ENCODE measurements at regions not wholly inside any gene's neighbourhood (a gene's known extent, or its start where the extent isn't known, plus 50 kb on each side); places are given as distances from the start of the nearest gene placed in this dataset.
"Not testable (repeated sequence)": the region's sequence is repeated elsewhere in the genome, so short reads cannot be mapped to it uniquely, and the experiment has no call there.

DNA sequence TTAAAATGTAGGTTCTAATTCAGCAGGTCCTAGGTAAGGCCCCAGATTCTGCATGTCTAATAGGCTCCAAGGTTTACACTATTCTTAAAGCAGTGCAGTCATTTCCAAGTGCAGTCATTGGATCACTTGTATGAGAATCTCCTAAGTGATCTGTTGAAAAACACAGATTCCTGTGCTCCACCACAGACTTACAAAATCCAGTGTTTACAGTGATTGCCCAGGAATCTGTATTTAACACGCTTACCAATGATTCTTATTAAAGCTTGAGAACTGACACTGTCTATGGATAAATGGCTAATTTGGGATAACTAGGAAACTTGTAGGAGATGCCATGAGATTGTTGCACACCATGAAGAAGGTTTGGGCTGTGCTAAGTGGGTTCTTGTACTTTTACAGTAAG lies 104.6 kb upstream of the PLEKHG1 start:
- no peak for DNase-seq (ENCODE audit: low read depth, low spot score)
- Histone ChIP-seq H3K9me3 (ENCODE audit: control insufficient read depth, insufficient read depth, low read length) (no peaks in the 10 kb centered on the region), H3K36me3 (ENCODE audit: control insufficient read depth, insufficient read depth, low read length) (no peaks in the 10 kb centered on the region), H3K27me3 (ENCODE audit: control insufficient read depth, insufficient read depth, low read length) (no peaks in the 10 kb centered on the region), H3K27ac (ENCODE audit: low read length) (no peak overlapping the region), H3K4me3 (ENCODE audit: low read length) (no peak overlapping the region), H3K4me1 (ENCODE audit: control insufficient read depth, insufficient read depth, low read length) (no peaks in the 10 kb centered on the region)
- WGBS (ENCODE audit: insufficient coverage, insufficient read length): no CpG with 5 or more reads among the region's 1 CpG

DNA sequence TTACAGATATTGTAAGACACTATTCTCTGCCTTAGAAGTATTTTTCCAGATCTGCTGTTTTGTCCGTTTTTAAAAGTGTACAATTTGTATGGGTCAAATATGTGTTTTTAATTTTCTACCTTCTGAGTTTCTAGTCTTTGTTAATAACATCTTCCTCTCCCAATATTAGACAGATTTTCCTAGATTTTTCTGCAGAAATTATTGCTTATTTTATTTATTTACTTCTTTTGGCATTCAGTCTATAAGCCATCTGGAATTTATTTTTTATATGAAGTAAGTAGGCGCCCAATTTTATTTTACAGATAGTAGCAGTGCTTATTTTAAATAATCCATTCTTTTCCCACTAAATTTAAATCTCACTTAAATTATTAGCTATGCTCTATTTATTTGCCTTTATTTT lies 103.1 kb upstream of the PLEKHG1 start:
- no CpG with 5 or more reads among the region's 2 CpGs for WGBS (ENCODE audit: insufficient coverage, insufficient read length)

DNA sequence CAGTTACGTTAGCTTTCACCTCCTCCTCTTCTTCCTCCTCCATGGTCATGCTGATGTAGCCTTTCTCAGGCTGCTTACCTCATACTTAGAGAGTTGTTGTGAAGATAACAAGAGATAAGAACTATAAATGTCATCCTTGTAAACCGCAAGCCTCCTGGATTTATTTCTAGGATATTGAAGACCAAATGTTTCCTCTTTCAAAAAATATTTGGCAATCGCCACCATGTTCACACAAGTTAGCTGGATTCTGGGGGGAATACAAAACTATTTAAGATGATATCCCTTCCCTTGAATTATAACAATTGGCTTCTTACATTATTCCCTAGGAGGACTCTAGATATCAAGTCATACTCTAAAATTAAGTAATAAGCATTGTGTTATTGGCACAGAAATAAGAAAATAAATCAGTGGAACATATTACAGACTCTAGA lies 99.8 kb upstream of the PLEKHG1 start:
- no CpG with 5 or more reads among the region's 3 CpGs for WGBS (ENCODE audit: insufficient coverage, insufficient read length)
- Histone ChIP-seq H3K4me1 (ENCODE audit: control insufficient read depth, insufficient read depth, low read length) (no peaks in the 10 kb centered on the region), H3K27ac (ENCODE audit: low read length) (no peak overlapping the region), H3K36me3 (ENCODE audit: control insufficient read depth, insufficient read depth, low read length) (no peaks in the 10 kb centered on the region), H3K9me3 (ENCODE audit: control insufficient read depth, insufficient read depth, low read length) (no peaks in the 10 kb centered on the region), H3K4me3 (ENCODE audit: low read length) (no peak overlapping the region), H3K27me3 (ENCODE audit: control insufficient read depth, insufficient read depth, low read length) (no peaks in the 10 kb centered on the region)
- no peak for DNase-seq (ENCODE audit: low read depth, low spot score)

More for the DNA sequence above, 103.1 kb upstream of the PLEKHG1 start:
- Histone ChIP-seq H3K27me3 (ENCODE audit: control insufficient read depth, insufficient read depth, low read length) (no peaks in the 10 kb centered on the region), H3K27ac (ENCODE audit: low read length) (no peak overlapping the region), H3K4me3 (ENCODE audit: low read length) (no peak overlapping the region), H3K36me3 (ENCODE audit: control insufficient read depth, insufficient read depth, low read length) (no peaks in the 10 kb centered on the region), H3K9me3 (ENCODE audit: control insufficient read depth, insufficient read depth, low read length) (no peaks in the 10 kb centered on the region), H3K4me1 (ENCODE audit: control insufficient read depth, insufficient read depth, low read length) (no peaks in the 10 kb centered on the region)
- no peak for DNase-seq (ENCODE audit: low read depth, low spot score)

DNA sequence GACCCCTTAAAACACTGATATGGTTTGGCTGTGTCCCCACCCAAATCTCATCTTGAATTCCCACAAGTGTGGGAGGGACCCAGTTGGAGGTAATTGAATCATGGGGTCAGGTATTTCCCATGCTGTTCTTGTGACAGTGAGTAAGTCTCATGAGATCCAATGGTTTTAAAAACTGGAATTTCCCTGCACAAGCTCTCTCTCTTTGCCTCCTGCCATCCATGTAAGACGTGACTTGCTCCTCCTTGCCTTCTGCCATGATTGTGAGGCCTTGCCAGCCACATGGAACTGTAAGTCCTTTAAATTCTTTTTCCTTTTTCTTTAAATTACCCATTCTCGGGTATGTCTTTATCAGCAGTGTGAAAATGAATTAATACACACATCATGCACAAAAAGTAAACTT lies 99.1 kb upstream of the PLEKHG1 start:
- DNase-seq (ENCODE audit: low read depth, low spot score); H3K4me3 ChIP-seq (ENCODE audit: low read length); H3K27ac ChIP-seq (ENCODE audit: low read length); H3K36me3 ChIP-seq (ENCODE audit: control insufficient read depth, insufficient read depth, low read length); H3K9me3 ChIP-seq (ENCODE audit: control insufficient read depth, insufficient read depth, low read length); H3K4me1 ChIP-seq (ENCODE audit: control insufficient read depth, insufficient read depth, low read length); H3K27me3 ChIP-seq (ENCODE audit: control insufficient read depth, insufficient read depth, low read length): not testable (repeated sequence)
- WGBS (ENCODE audit: insufficient coverage, insufficient read length): no CpG with 5 or more reads among the region's 2 CpGs

DNA sequence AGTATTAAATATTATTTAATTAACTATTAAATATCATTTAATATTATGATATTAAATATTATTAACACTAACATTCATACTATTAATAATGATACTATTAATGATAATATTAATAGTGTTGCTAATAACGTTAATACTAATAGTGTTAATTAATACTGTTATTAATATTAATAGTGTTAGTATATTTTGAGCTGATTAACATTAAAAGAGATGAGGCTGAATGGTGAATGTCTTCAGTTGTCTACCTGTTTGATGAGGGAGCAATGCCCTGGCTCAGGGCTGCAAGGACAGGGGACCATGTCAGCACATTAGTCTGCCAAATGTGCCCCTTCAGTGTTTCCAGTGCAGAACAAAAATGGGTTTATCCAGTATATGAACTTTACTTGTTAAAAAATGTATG lies 96.6 kb upstream of the PLEKHG1 start:
- H3K27ac ChIP-seq (ENCODE audit: low read length): no peak overlapping the region

DNA sequence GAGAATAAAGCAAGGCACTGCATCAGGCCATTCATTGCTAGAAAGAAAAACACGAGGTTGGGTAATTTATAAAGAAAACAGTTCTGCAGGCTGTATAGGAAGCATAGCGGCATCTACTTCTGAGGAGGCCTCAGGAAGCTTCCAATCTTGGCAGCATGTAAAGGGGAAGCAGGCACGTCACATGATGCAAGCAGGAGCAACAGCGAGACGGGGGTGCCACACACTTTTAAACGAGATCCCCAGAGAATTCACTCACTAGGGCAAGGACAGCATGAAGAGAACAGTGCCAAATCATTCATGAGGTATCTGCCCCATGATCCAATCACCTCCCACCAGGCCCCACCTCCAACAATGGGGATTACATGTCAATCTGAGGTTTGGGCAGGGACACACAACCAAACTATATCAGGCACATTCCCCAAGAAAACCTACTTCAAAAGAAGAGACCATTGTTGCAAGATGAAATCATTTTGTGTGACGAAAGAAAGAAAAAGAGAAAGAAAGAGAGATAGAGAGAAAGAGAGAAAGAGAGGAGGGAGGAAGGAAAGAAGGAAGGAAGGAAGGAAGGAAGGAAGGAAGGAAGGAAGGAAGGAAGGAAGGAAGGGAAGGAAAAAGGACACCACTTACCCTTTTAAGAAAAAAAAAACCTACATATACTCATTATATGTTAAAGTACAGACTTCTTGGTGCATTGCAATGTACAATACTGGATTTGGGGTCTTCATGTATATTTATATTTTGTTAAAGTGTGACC lies 95.9 kb upstream of the PLEKHG1 start:
- H3K36me3 ChIP-seq (ENCODE audit: control insufficient read depth, insufficient read depth, low read length): no peaks in the 10 kb centered on the region
- no peaks in the 10 kb centered on the region for H3K9me3 ChIP-seq (ENCODE audit: control insufficient read depth, insufficient read depth, low read length)
- no peaks in the 10 kb centered on the region for H3K4me1 ChIP-seq (ENCODE audit: control insufficient read depth, insufficient read depth, low read length)
- H3K27me3 ChIP-seq (ENCODE audit: control insufficient read depth, insufficient read depth, low read length): no peaks in the 10 kb centered on the region
- no peak for DNase-seq (ENCODE audit: low read depth, low spot score)
- H3K4me3 ChIP-seq (ENCODE audit: low read length): no peak overlapping the region
- no peak overlapping the region for H3K27ac ChIP-seq (ENCODE audit: low read length)
- WGBS (ENCODE audit: insufficient coverage, insufficient read length): 100% methylated on average over 1 of the region's 7 CpGs

More for the DNA sequence above, 96.6 kb upstream of the PLEKHG1 start:
- H3K36me3 ChIP-seq (ENCODE audit: control insufficient read depth, insufficient read depth, low read length): no peaks in the 10 kb centered on the region
- no peak for DNase-seq (ENCODE audit: low read depth, low spot score)
- no peaks in the 10 kb centered on the region for H3K4me1 ChIP-seq (ENCODE audit: control insufficient read depth, insufficient read depth, low read length)
- WGBS (ENCODE audit: insufficient coverage, insufficient read length): no CpG with 5 or more reads among the region's 1 CpG
- no peak overlapping the region for H3K4me3 ChIP-seq (ENCODE audit: low read length)
- no peaks in the 10 kb centered on the region for H3K9me3 ChIP-seq (ENCODE audit: control insufficient read depth, insufficient read depth, low read length)
- no peaks in the 10 kb centered on the region for H3K27me3 ChIP-seq (ENCODE audit: control insufficient read depth, insufficient read depth, low read length)

DNA sequence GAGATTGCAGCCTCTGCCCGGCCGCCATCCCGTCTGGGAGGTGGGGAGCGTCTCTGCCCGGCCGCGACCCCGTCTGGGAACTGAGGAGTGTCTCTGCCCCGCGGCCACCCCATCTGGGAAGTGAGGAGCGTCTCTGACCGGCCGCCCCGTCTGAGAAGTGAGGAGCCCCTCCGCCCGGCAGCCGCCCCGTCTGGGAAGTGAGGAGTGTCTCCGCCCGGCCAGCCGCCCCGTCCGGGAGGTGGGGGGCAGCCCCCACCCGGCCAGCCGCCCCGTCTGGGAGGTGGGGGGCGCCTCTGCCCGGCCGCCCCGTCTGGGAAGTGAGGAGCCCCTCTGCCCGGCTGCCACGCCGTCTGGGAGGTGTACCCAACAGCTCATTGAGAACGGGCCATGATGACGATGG lies 92.3 kb upstream of the PLEKHG1 start:
- H3K27ac ChIP-seq (ENCODE audit: low read length); H3K9me3 ChIP-seq (ENCODE audit: control insufficient read depth, insufficient read depth, low read length); H3K27me3 ChIP-seq (ENCODE audit: control insufficient read depth, insufficient read depth, low read length); DNase-seq (ENCODE audit: low read depth, low spot score); H3K36me3 ChIP-seq (ENCODE audit: control insufficient read depth, insufficient read depth, low read length); H3K4me3 ChIP-seq (ENCODE audit: low read length); H3K4me1 ChIP-seq (ENCODE audit: control insufficient read depth, insufficient read depth, low read length): not testable (repeated sequence)
- WGBS (ENCODE audit: insufficient coverage, insufficient read length): no CpG with 5 or more reads among the region's 35 CpGs

DNA sequence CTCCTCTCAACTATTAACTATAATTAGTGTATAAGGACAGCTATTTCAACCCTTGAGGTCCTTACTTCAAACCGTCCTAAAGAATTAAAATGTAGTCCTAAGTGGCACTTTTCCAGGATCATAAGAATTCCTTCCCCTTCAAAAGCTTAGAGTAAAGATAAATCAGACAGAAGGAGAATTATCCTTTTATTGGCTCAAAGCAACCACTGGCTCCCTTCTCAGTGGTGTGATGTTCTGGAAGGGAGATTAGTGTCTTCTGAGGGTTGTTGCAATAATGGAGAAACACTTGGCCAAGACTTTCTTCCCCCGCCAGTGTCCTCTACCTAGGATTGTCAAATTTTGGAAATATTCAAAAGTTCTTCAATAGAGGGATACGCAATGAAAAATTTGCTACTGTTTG lies 89.1 kb upstream of the PLEKHG1 start:
- WGBS (ENCODE audit: insufficient coverage, insufficient read length): no CpG with 5 or more reads among the region's 3 CpGs
- no peak for DNase-seq (ENCODE audit: low read depth, low spot score)
- Histone ChIP-seq H3K9me3 (ENCODE audit: control insufficient read depth, insufficient read depth, low read length) (no peaks in the 10 kb centered on the region), H3K4me1 (ENCODE audit: control insufficient read depth, insufficient read depth, low read length) (no peaks in the 10 kb centered on the region), H3K4me3 (ENCODE audit: low read length) (no peak overlapping the region), H3K27me3 (ENCODE audit: control insufficient read depth, insufficient read depth, low read length) (no peaks in the 10 kb centered on the region), H3K27ac (ENCODE audit: low read length) (no peak overlapping the region), H3K36me3 (ENCODE audit: control insufficient read depth, insufficient read depth, low read length) (no peaks in the 10 kb centered on the region)

DNA sequence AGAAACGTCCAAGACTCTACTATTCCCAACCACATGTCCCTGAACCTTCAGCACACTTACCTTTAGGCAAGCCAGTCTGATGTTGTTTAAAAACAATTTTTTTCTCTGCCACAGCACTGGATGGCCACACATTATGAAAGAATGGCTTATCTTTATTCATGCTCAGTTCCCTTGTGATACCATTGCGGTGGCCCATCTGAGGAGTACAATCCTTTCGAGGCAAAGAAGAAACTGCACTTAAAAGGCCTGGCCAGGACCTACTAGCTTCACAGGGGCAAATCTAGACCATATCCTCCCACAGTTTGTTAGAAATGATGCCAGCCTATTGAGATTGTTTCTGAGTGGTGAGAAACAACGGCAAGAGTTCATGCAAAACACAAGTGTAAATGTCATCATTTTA lies 88.4 kb upstream of the PLEKHG1 start:
- no peaks in the 10 kb centered on the region for H3K4me1 ChIP-seq (ENCODE audit: control insufficient read depth, insufficient read depth, low read length)
- H3K27ac ChIP-seq (ENCODE audit: low read length): no peak overlapping the region
- no peak overlapping the region for H3K4me3 ChIP-seq (ENCODE audit: low read length)
- no peak for DNase-seq (ENCODE audit: low read depth, low spot score)
- no peaks in the 10 kb centered on the region for H3K9me3 ChIP-seq (ENCODE audit: control insufficient read depth, insufficient read depth, low read length)
- H3K36me3 ChIP-seq (ENCODE audit: control insufficient read depth, insufficient read depth, low read length): no peaks in the 10 kb centered on the region
- no peaks in the 10 kb centered on the region for H3K27me3 ChIP-seq (ENCODE audit: control insufficient read depth, insufficient read depth, low read length)
- WGBS (ENCODE audit: insufficient coverage, insufficient read length): no CpG with 5 or more reads among the region's 4 CpGs

DNA sequence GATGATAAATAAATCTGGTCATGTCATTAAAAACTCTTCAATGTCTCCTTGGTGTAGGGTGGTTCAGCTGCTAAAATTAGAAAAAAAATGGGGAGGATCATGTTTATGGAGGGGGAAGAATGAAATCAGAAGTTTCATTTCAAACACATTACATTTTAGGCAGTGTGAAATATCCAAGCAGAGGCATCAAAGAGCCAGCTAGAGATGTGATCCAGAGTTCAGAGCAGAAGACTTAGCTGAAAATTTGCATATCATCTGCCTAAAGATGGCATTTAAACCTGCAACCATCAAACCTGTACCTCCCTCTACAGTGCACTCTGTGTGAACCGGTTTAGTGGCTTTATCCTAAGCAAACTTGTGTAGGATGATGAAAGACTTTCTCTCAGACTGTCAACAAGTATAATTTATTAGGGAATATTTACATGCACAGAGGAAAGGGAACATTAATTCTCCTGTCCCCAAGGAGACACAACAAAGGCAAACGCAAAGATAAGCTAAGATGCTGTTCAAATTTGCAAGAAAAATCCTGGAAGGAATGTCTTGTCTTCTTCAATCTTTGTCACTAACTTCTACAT lies 84.8 kb upstream of the PLEKHG1 start:
- DNase-seq (ENCODE audit: low read depth, low spot score): no peak
- Histone ChIP-seq H3K27me3 (ENCODE audit: control insufficient read depth, insufficient read depth, low read length) (no peaks in the 10 kb centered on the region), H3K27ac (ENCODE audit: low read length) (no peak overlapping the region), H3K36me3 (ENCODE audit: control insufficient read depth, insufficient read depth, low read length) (no peaks in the 10 kb centered on the region), H3K4me1 (ENCODE audit: control insufficient read depth, insufficient read depth, low read length) (no peaks in the 10 kb centered on the region), H3K4me3 (ENCODE audit: low read length) (no peak overlapping the region), H3K9me3 (ENCODE audit: control insufficient read depth, insufficient read depth, low read length) (no peaks in the 10 kb centered on the region; the same call in 1 of the 2 replicates)
- WGBS (ENCODE audit: insufficient coverage, insufficient read length): no CpG with 5 or more reads among the region's 2 CpGs

DNA sequence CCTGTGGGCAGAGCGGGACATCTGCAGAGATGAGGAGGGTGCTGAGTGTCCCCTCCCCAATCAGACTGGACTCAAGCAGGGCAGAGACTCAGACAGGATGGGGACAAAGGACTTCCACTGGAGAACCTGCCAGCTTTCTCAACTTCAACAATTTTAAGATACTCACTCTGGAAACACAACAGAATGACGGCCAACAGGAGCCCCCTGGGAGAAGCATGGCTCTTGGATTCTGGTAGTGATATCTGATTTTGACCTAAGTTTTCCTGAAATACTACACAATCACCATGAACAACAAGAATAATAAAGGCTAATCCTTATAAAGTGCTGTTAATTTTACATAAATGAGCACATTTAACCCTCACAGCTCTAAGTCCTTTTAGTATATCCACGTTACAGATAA lies 83.5 kb upstream of the PLEKHG1 start:
- DNase-seq (ENCODE audit: low read depth, low spot score): no peak
- no peaks in the 10 kb centered on the region; the same call in 1 of the 2 replicates for H3K9me3 ChIP-seq (ENCODE audit: control insufficient read depth, insufficient read depth, low read length)
- H3K27me3 ChIP-seq (ENCODE audit: control insufficient read depth, insufficient read depth, low read length): no peaks in the 10 kb centered on the region
- no peak overlapping the region for H3K4me3 ChIP-seq (ENCODE audit: low read length)
- no peak overlapping the region for H3K27ac ChIP-seq (ENCODE audit: low read length)
- WGBS (ENCODE audit: insufficient coverage, insufficient read length): no CpG with 5 or more reads among the region's 3 CpGs
- no peaks in the 10 kb centered on the region for H3K36me3 ChIP-seq (ENCODE audit: control insufficient read depth, insufficient read depth, low read length)
- no peaks in the 10 kb centered on the region for H3K4me1 ChIP-seq (ENCODE audit: control insufficient read depth, insufficient read depth, low read length)

Measured in iPS DF 6.9 (cell line).